GM18508 (cell line): ENCODE measurements at regions not wholly inside any gene's neighbourhood (a gene's known extent, or its start where the extent isn't known, plus 50 kb on each side); places are given as distances from the start of the nearest gene placed in this dataset.
A peak's percentile ranks its signal among the peaks of the same experiment; 100 is the strongest.
"Not testable (repeated sequence)": the region's sequence is repeated elsewhere in the genome, so short reads cannot be mapped to it uniquely, and the experiment has no call there.

Experiments used
- ATAC-seq: cut with Tn5 transposase; IDR thresholded peaks from one replicate; pipeline ENCODE4 v1.9.1; 2021; ENCODE audit warnings: moderate number of reproducible peaks; ENCODE audit not compliant: insufficient read depth, unreplicated experiment

DNA sequence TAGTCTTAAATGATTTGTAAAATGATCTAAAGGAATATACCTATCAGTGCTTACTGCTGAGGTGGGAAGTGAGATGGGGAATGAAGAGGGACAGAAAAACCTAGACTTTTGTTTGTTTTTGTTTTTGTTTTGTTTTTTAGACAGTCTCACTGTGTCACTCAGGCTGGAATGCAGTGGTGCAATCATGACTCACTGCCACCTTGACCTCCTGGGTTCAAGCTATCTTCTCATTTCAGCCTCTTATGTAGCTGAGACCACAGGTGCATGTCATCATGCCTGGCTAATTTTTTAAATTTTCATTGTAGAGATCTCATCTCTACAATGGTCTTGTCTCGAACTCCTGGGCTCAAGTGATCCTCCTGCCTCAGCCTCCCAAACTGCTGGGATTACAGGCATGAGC lies 116.4 kb upstream of the SEM1 start:
- no peak for ATAC-seq

DNA sequence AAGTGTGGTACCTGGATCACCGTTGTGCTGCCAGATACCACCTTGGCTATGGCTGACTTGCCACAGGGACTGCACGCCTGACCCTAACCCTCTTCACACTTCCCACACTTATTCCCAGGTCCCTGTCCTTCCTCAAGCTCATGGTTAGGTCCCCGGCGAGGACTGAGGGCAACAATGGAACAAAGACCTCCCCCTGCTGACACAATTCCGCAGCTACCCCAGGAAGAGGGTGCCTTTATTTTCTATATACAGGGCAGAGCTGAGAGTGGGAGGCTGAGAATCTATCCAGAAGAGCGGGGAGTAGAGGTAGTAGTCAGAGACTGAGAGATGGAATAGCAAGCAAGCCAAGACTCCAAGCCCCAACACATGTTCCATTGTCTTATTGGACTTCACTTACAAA lies 118.1 kb upstream of the SEM1 start:
- no peak for ATAC-seq

DNA sequence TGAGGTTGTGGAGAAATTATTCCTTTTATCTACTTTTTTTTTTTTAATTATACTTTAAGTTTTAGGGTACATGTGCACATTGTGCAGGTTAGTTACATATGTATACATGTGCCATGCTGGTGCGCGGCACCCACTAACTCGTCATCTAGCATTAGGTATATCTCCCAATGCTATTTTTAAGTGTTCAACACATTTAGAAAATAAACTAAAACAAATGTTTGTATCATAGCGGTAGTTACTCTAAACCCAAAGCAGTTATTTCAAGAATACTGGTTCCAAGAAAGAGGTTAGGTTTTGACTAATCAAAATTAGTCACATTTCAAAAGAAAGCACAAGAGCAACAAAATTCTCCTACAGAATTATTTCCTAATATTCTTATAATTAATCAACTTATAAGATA lies 119.5 kb upstream of the SEM1 start:
- ATAC-seq: not testable (repeated sequence)

DNA sequence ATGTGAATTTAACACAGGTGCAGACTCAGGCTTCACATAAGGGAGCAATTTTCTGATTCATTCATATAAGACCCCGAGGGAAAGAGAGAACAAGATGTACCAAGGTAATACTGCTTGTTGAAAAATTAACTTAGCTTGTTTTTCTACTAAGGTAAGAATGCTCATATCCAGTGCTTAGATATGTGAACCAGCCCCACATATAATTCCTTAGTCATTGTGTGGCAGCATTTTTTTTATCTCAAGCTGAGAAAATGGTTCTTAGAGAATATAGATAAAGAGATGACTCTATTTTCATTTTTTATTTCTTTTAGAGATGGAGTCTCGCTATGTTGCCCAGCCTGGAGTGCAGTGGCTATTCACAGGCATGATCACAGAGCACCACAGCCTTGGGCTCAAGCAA lies 121.8 kb upstream of the SEM1 start:
- no peak for ATAC-seq

DNA sequence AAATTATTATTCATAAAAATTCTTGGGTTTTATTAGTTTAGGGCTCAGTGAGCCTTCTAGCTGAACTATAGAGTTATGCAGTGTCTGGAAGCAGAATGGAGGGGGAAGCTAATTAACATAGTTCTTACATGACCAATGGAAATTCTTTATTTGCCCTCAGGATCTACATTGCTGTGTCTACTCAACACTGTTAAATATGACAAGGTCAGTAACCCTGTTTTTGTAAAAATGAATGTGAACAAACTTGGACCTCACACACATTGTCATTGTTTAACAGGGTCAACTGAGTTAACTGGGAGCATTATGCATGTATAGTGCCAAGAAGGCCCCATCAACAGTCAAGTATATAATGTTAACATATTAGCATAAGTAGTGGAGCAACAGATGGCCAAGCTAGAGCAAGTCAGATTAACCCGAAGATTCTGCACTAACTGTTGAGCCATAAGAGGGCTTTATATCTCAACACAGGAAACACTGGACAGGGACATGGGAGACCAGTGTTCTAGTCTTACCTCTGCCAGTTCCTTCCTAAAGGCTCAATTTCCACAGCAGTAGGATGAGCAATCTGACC lies 122.5 kb upstream of the SEM1 start:
- ATAC-seq: no peak

DNA sequence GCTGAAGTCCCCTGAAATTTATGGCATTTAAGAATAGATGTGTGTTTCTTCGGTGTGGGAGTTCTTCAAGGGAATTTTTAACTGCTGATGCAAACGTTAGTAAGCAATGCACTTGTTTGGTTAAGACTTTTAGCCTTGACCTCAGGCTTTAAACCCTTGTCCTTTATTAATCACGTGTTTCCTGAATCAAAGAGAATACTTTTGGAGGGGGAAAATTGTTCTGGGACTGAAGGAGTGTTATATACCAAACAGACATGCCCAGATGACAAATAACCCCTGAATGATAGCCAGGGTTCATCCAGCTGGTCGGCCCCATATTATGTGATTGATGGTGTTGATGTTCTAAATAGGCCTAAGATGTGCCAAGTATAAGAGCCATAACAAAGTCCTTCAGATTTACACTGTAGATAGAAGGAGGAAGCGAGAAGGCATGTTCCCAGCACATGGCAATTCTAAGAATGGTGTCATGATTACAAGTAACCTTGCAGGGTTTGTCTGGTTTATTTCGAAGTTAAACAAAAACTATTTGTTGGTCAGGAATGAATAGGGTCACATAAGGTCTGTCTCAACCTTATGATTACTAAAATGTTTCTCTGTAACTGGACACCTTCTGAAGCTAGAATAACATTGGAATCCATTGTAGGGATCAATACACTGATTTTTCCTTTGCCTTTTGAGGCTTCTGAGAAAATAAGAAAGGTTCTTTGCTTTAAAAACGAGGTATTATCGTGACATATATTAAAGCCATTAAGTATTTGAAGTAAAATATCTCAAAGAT lies 124.2 kb upstream of the SEM1 start:
- ATAC-seq: no peak

DNA sequence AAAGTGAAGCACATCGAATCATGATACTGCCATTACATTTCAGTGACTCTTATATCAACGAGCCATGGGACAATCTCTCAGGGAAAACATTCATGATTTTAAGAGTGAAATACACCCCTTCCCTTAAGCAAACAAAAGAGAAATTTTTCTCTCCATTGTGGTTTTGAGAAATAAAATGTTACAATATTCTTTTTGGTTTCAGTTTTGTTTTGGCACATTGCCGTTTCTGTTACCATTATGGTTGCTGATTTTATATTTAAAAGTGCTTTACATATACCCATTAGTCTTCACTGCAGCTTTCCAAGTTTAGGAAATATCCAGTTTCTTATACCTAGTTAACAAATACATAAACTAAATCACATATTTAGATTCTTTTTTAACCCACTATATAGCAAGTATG lies 126.8 kb upstream of the SEM1 start:
- ATAC-seq: no peak

DNA sequence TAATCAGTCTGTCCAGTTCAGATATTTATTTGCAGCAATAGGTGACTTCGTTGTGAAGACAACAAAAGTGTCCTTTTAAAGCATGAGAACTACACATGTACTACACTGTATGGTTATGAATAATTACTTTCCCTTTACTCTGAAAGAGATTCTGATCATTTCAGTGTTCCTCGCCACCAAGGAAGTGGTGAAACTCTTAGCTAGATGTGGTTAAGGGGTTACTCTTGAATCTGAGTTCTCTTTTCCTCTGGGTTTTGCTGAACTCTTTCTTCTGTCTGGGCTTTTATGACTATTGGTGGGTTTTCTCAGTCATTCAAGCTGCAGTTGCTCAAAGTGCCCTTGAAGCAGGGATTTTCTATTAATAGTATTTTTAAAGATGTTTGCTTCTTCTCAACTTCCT lies 127.9 kb upstream of the SEM1 start:
- peak; percentile 99 for ATAC-seq

DNA sequence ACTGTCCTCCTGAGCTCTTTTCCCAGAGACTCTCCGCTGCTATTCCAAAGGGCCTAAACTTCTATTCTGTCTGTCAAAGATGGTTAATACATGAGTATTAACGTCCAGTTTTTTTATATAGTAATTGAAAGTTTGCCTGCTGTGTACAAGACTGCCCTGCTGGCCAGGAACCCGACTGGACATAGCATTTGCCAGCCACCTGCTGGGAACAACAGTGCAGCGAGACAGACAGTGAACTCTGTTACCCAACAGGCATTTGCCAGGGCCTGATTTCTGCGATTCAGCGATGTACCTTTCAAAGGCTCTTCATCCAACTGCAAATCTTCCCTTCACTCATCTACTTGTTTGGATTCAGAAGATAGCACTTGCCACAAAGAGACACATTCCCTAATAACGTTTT lies 128.8 kb upstream of the SEM1 start:
- no peak for ATAC-seq

DNA sequence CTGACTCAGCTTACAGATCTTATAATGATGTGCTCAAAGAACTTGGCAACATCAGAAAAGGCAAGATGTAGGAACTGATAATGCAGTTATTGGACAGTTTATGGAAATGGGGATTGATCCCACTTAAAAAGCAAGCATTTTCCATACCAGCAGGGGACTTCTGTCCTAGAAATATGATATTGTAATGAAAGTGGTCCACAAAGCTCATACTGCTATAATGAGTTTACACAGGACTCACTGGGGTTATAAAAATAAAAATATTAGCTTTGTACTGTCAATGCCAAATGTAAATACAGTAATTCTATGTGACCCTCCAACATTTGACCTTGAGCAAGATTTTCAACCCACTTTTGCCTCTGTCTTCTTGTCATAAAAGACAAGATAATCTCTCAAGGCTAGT lies 145.5 kb upstream of the SEM1 start:
- ATAC-seq: no peak

DNA sequence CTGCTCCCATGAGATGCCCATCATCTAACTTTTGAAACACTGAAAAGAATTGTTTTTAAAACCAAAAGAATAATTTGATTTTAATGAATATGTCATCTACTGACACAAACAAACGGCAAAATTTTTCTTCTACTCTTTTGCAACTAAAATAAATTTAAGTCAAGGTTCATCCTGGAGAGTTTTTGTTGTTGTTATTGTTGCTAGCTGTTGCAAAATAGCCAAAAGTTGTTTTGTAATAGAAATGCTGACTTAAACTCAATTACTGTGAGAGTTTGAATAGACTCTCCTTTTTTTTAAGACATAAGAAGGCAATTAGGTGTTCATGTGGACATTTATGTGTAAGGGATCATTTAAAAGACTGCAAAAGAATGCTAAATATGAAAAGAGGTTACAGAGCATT lies 146.0 kb upstream of the SEM1 start:
- ATAC-seq: no peak

DNA sequence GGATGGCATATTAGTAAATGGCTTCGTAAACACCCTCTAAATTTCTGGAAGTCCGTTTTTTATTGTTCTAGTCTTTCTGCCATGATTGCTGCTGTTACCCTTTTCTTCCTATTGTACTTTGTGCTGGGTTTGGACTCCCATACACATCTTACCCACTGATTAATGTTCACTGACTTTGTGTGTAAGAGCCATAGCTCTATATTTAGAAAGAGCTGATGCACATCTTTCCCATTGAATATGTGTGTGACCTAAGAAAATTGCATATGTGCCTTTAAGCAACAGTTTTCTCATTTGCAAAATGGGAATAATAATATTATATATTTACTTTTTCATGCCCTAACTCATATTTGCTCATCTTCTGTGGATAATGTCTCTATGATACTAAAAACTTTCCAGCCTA lies 135.8 kb upstream of the DLX6 start:
- no peak for ATAC-seq

DNA sequence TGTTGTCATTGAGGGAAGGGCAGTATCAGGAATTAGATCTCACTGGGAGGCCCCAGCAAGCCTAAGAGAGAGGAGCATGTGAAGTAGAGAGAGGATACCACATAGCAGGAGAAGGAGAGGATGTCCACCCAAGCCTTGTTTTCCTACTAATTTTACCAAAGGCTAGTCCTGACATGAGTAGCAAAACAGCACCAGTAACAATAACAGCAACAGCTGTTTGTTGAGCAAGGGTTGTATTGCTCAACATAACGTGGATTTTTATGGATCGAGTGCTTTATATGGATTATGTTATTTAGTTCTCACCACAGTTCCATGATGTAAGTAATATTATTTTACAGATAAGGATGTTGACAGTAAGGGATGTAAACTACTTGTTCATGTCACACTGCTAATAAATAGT lies 135.2 kb upstream of the DLX6 start:
- ATAC-seq: no peak

DNA sequence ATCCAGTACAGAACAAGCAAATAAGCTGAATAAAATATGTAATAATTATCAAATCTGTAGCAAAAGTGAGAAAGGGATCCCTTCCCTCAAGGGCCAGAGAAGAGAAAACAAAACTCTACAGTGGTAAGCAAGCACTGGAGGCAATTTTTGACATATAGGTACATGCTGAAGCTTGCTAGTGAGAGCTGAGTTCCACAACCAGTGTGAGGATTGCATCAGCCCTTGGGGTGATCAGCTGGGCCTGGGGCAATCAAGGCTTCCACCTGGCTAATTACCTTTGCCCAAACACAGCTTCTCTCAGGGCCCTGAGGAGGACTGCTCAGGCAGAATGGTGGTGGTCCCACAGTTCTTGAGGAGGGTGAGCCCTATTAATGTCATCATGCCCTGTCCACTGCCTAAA lies 134.4 kb upstream of the DLX6 start:
- no peak for ATAC-seq

DNA sequence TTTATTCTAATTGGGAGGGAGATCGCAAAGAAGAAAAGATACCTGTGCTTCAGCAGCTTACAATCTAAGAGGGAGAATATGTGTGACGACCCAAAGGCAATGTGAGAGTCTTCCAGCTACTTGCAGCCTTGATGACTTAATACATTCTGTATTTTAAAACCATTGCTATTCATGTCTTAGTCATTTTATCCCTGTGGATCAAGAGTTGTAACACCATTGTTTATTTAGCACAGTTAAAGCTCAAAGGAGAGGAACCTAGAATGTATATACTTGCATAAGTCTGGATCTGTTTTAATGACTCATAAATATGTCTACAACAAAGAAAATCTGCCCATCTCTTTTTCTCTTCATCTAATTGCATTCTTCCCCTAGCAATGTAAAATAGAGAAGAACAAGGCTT lies 117.9 kb upstream of the DLX6 start:
- ATAC-seq: no peak

DNA sequence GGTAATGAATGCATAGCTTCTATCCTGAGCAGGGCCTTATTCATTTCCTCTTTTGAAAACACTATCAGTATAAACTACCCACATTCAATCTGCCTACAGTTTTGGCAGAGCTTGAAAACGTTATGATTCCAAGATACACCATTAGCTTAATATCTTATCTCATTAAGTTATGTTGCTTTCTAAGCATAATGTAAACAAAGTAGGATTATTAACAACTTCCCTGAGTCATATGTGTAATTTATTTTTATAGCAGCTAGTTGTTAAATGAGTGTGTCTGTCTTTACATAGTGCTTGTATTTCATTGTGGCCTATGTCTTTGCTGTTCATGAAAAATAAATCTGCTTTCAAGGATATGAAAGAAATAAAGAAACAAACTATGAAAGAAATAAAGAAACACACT lies 106.2 kb upstream of the DLX6 start:
- ATAC-seq: no peak

DNA sequence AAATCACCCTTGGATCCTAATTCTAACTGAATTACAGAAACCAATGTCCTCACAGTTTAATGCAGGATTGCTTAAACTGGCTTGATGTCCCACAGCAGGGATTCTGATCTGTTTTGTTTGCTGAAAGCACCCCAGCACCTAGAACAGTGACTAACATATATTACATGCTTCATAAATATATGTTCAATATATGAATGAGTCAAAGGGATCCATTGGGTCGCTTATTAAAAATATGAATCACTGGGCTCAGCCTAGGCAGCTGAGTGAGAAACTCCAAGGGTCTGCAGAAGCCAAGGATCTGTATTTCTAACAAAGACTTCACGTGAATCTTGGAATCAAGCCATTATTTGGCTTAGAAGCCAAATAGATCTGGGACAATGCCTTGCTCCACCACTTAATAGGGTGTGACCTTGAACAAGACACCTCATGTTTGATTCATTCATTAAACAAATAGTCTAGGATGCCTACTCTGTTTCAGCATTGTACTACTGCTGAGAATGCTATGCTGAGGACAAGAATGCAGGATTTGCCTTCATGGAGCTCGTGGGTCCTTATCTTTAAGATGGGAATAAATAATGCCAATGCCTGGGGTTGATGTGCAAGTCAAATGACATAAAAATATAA lies 103.4 kb upstream of the DLX6 start:
- no peak for ATAC-seq

DNA sequence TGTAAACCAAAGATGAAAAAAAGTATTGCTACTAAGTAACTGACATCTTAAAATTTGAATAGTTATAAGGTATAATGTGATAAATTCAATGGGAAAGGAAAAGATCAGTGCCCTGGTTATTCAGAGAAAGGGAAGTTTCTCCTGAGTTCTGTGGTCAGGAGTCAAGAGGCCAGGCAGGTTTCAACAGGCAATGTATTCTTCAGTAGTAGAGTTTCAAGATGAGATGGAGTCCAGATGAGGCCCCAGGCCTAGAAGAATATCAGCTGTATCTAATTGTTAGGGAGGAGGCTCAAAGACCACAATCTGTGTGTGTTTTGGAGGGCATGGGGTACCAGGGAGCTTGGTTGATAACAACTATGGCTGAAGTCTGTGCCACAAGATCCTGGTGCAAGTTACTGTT lies 101.4 kb upstream of the DLX6 start:
- no peak for ATAC-seq

DNA sequence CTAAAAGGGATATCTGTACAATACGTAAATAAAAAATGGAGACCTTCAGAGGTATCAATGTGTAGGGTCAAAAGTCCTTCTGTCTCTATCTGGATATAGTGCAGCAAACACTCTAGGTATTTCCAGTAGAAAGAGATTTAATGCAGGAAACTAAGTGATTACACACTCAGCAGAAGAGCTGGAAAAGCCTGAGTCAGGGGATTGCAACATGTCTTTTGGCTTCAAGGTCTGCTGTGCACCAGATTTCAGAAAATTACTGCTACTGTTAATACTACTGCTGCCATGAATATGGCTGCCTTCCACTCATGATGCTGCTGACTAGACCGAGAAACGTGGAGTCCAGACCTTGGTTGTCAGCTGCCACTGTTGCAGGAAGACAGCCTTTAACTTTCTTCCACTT lies 94.9 kb upstream of the DLX6 start:
- ATAC-seq: no peak

DNA sequence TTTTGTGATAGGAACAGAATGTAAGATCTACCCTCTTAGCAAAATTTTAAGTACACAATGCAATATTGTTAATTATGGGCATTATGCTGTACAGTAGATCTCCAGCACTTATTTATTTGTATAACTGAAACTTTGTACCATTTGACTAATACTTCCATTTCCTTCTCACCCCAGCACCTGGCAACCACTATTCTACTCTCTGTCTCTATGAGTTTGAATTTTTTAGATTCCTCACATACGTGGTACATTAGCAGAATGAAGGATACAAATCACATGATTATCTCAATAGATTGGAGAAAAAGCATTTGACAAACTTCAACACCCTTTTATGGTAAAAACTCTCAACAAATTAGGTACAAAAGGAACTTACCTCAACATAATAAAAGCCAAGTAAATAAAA lies 90.3 kb upstream of the DLX6 start:
- no peak for ATAC-seq

DNA sequence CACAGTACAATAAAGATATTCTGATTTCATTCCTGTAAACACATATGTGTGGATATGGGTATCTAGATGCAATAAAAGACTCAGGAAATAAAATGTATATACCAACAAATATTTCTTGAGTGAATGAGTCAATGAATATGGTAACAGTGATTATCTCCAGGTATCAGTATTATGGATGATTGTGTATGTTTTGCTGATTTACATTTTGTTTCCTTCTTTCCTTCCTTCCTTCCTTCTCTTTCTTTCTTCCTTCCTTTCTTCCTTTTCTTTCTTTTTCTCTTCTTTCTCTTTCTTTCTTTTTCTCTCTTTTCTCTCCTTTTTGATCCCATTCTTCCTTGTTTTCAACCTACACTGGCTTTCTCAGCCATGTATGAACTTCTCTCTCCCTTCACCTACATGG lies 85.3 kb upstream of the DLX6 start:
- ATAC-seq: no peak

DNA sequence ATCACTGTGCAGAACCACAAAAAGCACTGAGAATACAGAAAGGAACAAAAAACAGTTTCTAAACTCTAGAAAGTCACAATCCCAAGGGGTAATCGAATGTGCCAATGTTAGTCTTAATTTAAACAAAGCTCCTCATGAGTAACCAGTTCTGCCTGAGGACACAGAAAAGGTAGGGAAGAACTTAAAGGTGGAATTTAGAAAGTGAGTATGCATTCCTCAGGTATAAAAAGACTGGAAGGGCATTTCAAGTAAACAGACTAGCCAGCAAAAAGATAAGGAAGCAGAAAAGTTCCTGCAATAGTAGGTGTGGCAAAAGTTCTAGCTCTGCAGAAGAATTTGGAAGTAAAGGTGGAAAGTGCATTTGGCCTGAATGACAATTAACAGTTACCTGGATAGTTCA lies 84.6 kb upstream of the DLX6 start:
- ATAC-seq: no peak
